ENCODE measurements at regions not wholly inside any gene's neighbourhood (a gene's known extent, or its start where the extent isn't known, plus 50 kb on each side); places are given as distances from the start of the nearest gene placed in this dataset.
"Not testable (repeated sequence)": the region's sequence is repeated elsewhere in the genome, so short reads cannot be mapped to it uniquely, and the experiment has no call there.

- Mint-ChIP-seq H3K36me3 (peaks cover 15% of the 10 kb centered on the region), H3K9me3 (peaks cover 14% of the 10 kb centered on the region)
- not testable (repeated sequence) for H3K4me1 Mint-ChIP-seq (ENCODE audit: unreplicated experiment); H3K27ac Mint-ChIP-seq; H3K4me3 Mint-ChIP-seq; H3K27me3 Mint-ChIP-seq; DNase-seq (ENCODE audit: extremely low spot score, unreplicated experiment)
These were observed 72.1 kb downstream of the OGFRL1 start for GRCh38 chr6:71360556-71361335.

- H3K9me3 Mint-ChIP-seq, result peaks cover 12% of the 10 kb centered on the region
- no peak for TF ChIP-seq CTCF (conservative IDR thresholded peaks at IDR 0.05)
- H3K27me3 Mint-ChIP-seq, result no peaks in the 10 kb centered on the region
- H3K4me1 Mint-ChIP-seq (ENCODE audit: unreplicated experiment), result peaks cover 12% of the 10 kb centered on the region
- peaks cover 26% of the 10 kb centered on the region for H3K36me3 Mint-ChIP-seq
- no peak for DNase-seq (ENCODE audit: extremely low spot score, unreplicated experiment)
- no peak overlapping the region for H3K4me3 Mint-ChIP-seq
- no peak overlapping the region for H3K27ac Mint-ChIP-seq
These were observed 76.4 kb downstream of the OGFRL1 start for GRCh38 chr6:71364889-71365542.

- H3K36me3 Mint-ChIP-seq, result peaks cover 17% of the 10 kb centered on the region
- H3K9me3 Mint-ChIP-seq, result peaks cover 7% of the 10 kb centered on the region
- H3K4me1 Mint-ChIP-seq (ENCODE audit: unreplicated experiment), result peaks cover 12% of the 10 kb centered on the region
- no peak for TF ChIP-seq CTCF (conservative IDR thresholded peaks at IDR 0.05)
- H3K27ac Mint-ChIP-seq, result peak overlapping the region; percentile 78
- no peaks in the 10 kb centered on the region for H3K27me3 Mint-ChIP-seq
- H3K4me3 Mint-ChIP-seq, result peak overlapping the region; percentile 23
- DNase-seq (ENCODE audit: extremely low spot score, unreplicated experiment), result no peak
These were observed 79.1 kb downstream of the OGFRL1 start for GRCh38 chr6:71367756-71368155.

- H3K27ac Mint-ChIP-seq, result peak overlapping the region; percentile 78
- H3K27me3 Mint-ChIP-seq, result no peaks in the 10 kb centered on the region
- H3K4me3 Mint-ChIP-seq, result no peak overlapping the region
- TF ChIP-seq CTCF (conservative IDR thresholded peaks at IDR 0.05), result no peak
- H3K9me3 Mint-ChIP-seq, result peaks cover 5% of the 10 kb centered on the region
- DNase-seq (ENCODE audit: extremely low spot score, unreplicated experiment), result no peak
- H3K36me3 Mint-ChIP-seq, result peaks cover 16% of the 10 kb centered on the region
- H3K4me1 Mint-ChIP-seq (ENCODE audit: unreplicated experiment), result peaks cover 12% of the 10 kb centered on the region
These were observed 79.7 kb downstream of the OGFRL1 start for GRCh38 chr6:71368284-71368683.

GRCh38 chr6:71371559-71371958 is 82.9 kb downstream of the OGFRL1 start:
- H3K36me3 Mint-ChIP-seq, result peaks cover 16% of the 10 kb centered on the region
- no peak for TF ChIP-seq CTCF (conservative IDR thresholded peaks at IDR 0.05)
- no peaks in the 10 kb centered on the region for H3K27me3 Mint-ChIP-seq
- peaks cover 5% of the 10 kb centered on the region for H3K9me3 Mint-ChIP-seq
- no peak overlapping the region for H3K27ac Mint-ChIP-seq
- no peak for DNase-seq (ENCODE audit: extremely low spot score, unreplicated experiment)
- H3K4me3 Mint-ChIP-seq, result no peak overlapping the region
- H3K4me1 Mint-ChIP-seq (ENCODE audit: unreplicated experiment), result peaks cover 12% of the 10 kb centered on the region

GRCh38 chr6:71373943-71374342 is 85.3 kb downstream of the OGFRL1 start:
- Mint-ChIP-seq H3K4me3 (no peak overlapping the region), H3K27ac (no peak overlapping the region), H3K27me3 (no peaks in the 10 kb centered on the region), H3K4me1 (ENCODE audit: unreplicated experiment) (no peaks in the 10 kb centered on the region), H3K36me3 (peaks cover 8% of the 10 kb centered on the region), H3K9me3 (no peaks in the 10 kb centered on the region)
- no peak for DNase-seq (ENCODE audit: extremely low spot score, unreplicated experiment)
- no peak for TF ChIP-seq CTCF (conservative IDR thresholded peaks at IDR 0.05)

Measured in type B pancreatic cell (in vitro differentiated cells).